Stimulated activated CD4-positive, alpha-beta T cell treated with anti-CD3 and anti-CD28 coated beads, Interleukin-12 subunit alpha, Interleukin-12 subunit beta, amount 100 ng/mL, for 48 hours (primary cell): ENCODE measurements at regions not wholly inside any gene's neighbourhood (a gene's known extent, or its start where the extent isn't known, plus 50 kb on each side); places are given as distances from the start of the nearest gene placed in this dataset.
"Not testable (repeated sequence)": the region's sequence is repeated elsewhere in the genome, so short reads cannot be mapped to it uniquely, and the experiment has no call there.

Experiments used
- DNase-seq, 3 donors: peaks; one replicate each; pipeline ENCODE4 v3.0.0-alpha.2; 2020; ENCODE audit warnings: low read depth in 2 of 3, low spot score in 1 of 3

GRCh38 chr9:65397226-65397625 lies 112.2 kb upstream of the FOXD4L5 start:
- DNase-seq: not testable (repeated sequence)

DNA sequence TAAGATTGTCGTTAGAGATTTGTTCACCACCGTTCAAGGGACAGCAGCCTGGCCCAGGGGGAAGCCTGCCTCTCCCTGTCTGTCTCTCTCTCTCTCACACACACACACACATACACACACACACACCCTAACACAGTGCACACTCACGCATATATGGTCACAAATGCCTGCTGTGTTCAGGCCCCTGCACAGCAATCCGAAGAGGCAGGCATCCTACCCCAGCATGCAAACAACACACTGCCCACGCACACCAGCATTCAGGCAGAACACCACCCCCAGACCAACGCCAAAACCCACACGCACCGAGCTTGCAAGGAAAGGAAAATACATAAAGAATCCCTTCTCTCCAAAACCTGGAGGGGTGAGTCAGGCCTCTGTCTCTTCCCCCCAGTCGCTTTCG lies 111.6 kb upstream of the FOXD4L5 start:
- DNase-seq: not testable (repeated sequence)

DNA sequence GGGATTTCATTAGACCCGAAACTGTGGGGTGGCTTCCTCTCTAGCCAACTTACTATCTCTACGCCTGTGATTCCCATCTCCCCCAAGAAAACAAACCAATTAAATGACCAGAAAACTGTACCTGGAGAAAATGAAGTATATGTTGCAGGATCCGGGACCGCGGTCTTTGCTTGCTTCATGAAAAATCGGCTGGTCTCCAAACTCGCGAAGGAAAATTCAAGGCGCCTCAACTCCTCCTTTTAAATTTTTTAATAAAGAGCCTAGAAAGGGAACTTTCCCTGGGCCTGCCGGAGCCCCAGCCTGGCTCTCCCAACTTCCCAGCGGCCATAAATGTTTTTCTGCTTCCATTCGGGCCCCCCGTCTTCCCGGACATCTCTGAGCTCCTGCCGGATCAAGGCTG lies 110.8 kb upstream of the FOXD4L5 start:
- DNase-seq: not testable (repeated sequence)

- DNase-seq: not testable (repeated sequence)
These were observed 110.1 kb upstream of the FOXD4L5 start for GRCh38 chr9:65395121-65395520.

- not testable (repeated sequence) for DNase-seq
These were observed 108.3 kb upstream of the FOXD4L5 start for GRCh38 chr9:65393111-65393810.

DNA sequence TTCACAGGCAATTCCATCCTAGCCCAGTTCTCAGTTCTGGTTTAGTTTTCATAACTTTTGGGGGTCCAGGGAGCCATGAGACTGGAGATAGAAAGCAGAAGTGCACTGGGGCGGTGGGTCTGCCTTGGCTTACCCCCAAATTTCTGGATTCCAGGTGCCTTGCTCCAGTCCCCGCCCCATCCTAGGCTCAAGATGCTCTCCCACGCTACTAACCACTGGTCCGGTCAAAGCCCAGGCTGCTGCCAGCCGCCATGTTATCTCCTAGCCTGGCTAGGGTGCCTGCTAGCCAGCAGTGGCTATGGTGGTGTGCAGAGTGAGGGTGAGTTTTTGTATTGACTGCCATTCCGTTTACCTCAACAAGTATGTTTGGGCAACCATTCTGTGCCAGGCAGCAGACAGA lies 107.6 kb upstream of the FOXD4L5 start:
- DNase-seq: not testable (repeated sequence)

DNA sequence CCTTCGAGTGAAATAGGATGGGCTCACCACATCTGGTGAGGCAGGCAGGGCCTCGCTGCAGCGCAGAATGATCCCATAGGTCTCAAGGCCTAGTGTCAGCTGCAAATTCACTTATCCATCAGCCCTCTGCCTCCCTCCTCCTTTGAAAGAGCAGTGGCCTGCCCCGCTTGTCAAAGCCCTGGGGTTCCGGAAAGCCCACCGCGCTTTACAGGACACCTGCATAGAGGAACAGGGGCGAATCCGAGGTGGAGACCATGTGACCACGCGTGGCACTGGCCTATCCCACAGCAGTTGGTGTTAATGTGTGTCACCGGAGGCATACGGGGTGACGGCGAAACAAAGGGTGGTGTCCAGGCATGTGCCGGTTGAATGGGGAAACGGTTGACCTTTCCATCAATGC lies 104.7 kb upstream of the FOXD4L5 start:
- not testable (repeated sequence) for DNase-seq

DNA sequence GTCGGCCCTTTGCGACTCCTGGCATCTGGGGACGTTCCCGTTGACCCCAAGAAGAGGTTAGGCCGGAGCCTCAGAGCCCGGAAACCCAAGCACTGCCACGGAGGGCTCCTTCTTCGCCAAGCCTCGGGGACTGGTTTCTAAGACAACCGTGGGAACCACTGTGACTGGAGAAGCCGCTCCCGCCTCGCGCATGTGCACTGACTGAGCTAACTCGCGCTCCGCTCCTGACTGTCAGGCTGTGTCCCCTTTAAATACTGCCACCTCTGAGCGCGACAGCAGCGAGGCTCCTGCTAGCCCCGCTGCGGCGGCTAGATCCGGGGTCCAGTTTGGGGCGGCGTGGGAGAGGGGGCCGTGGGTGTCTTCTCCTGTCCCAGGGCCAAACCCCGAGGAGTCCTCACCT lies 104.2 kb upstream of the FOXD4L5 start:
- DNase-seq: not testable (repeated sequence)

- peak; percentile 40 to 69 (median 51) for DNase-seq
These were observed 101.7 kb upstream of the FOXD4L5 start for GRCh38 chr9:65386699-65387098.

DNA sequence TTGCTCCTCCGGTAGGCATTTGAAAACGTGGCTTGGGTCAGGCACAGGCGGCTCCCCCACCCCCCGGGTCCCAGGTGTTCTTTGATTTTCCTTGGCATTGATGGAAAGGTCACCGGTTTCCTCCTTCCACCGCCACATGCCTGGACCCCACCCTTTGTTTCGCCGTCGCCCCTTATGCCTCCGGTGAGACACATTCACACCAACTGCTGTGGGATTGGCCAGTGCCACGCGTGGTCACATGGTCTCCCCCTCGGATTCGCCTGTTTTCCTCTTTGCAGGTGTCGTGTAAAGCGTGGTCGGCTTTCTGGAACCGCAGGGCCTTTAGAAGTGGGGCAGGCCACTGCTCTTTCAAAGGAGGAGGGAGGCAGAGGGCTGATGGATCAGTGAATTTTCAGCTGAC lies 101.2 kb upstream of the FOXD4L5 start:
- DNase-seq: not testable (repeated sequence)

GRCh38 chr9:65385655-65386024 lies 100.6 kb upstream of the FOXD4L5 start:
- DNase-seq: not testable (repeated sequence)

GRCh38 chr9:65384759-65385654 lies 100.0 kb upstream of the FOXD4L5 start:
- DNase-seq: not testable (repeated sequence)

- not testable (repeated sequence) for DNase-seq
These were observed 99.1 kb upstream of the FOXD4L5 start for GRCh38 chr9:65384066-65384465.

- not testable (repeated sequence) for DNase-seq
These were observed 98.6 kb upstream of the FOXD4L5 start for GRCh38 chr9:65383646-65384045.

GRCh38 chr9:65382701-65383318 lies 97.8 kb upstream of the FOXD4L5 start:
- not testable (repeated sequence) for DNase-seq
